AG04450 (cell line): ENCODE measurements at regions not wholly inside any gene's neighbourhood (a gene's known extent, or its start where the extent isn't known, plus 50 kb on each side); places are given as distances from the start of the nearest gene placed in this dataset.

ENCODE experiments used
- CTCF ChIA-PET: fragments of 300-600, 350-600 bp; formaldehyde crosslinking; extraction: SDS; loops from one replicate; lab custom pipeline; 2022; ENCODE audit warnings: antibody characterized with exemption, inconsistent platforms; lab: Charles Lee
- POLR2A ChIA-PET: fragments of 350-600 bp; formaldehyde crosslinking; extraction: SDS; loops from one replicate; lab custom pipeline; 2021; ENCODE audit warnings: antibody characterized with exemption, inconsistent platforms; lab: Yijun Ruan, JAX
- DNase-seq: peaks from one replicate; pipeline ENCODE4 v3.0.0-alpha.2; 2011; ENCODE audit warnings: low read depth, low spot score
- H3K27ac ChIP-seq: one replicate; pipeline ENCODE4 v1.5.1; 2012; ENCODE audit warnings: low read depth, low read length, control low read depth
- H3K27me3 ChIP-seq: one replicate; pipeline ENCODE4 v1.6.0; 2012; ENCODE audit warnings: low read length; ENCODE audit not compliant: control insufficient read depth, insufficient read depth
- H3K4me3 ChIP-seq: 2 replicates; pipeline ENCODE4 v1.5.1; 2011; ENCODE audit warnings: mild to moderate bottlenecking, low read depth, low read length, control low read depth
- H3K9me3 ChIP-seq: 2 replicates; pipeline ENCODE4 v1.5.1; 2012; ENCODE audit warnings: low read length; ENCODE audit not compliant: control insufficient read depth, insufficient read depth
- TF ChIP-seq, protein P1 (sequence below): IDR thresholded peaks from 2 replicates; pipeline ENCODE4 v1.5.1; 2011; ENCODE audit warnings: low read depth, low read length, control low read depth, inconsistent platforms

DNA sequence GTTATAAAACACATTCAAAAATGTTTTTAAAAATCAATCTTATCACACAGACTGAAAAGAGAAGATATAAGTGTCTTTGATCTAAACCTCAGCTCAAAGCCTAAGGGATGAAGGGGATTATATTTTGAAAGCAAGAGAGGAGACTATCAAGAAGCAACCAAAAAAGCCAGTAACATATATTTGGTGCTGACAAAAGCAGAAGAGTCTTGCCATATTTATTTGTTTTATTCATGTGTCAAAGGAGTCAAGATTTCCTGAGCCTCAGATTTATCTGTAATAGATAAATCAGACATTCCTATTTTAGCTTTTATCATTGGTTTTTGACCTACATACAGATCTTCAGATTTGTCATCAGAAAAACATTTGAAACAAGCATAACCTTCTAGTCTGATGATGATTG, 798.6 kb upstream of the PCDH9 start:
- Histone ChIP-seq H3K27me3 (no peaks in the 10 kb centered on the region), H3K27ac (no peak overlapping the region), H3K4me3 (no peak overlapping the region), H3K9me3 (peaks cover 4% of the 10 kb centered on the region; the same call in 1 of the 2 replicates)
- TF ChIP-seq, protein P1, sequence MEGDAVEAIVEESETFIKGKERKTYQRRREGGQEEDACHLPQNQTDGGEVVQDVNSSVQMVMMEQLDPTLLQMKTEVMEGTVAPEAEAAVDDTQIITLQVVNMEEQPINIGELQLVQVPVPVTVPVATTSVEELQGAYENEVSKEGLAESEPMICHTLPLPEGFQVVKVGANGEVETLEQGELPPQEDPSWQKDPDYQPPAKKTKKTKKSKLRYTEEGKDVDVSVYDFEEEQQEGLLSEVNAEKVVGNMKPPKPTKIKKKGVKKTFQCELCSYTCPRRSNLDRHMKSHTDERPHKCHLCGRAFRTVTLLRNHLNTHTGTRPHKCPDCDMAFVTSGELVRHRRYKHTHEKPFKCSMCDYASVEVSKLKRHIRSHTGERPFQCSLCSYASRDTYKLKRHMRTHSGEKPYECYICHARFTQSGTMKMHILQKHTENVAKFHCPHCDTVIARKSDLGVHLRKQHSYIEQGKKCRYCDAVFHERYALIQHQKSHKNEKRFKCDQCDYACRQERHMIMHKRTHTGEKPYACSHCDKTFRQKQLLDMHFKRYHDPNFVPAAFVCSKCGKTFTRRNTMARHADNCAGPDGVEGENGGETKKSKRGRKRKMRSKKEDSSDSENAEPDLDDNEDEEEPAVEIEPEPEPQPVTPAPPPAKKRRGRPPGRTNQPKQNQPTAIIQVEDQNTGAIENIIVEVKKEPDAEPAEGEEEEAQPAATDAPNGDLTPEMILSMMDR: no peak
- CTCF ChIA-PET: no interaction called here
- DNase-seq: no peak
- POLR2A ChIA-PET: no interaction called here

- Histone ChIP-seq H3K4me3 (no peak overlapping the region), H3K27ac (no peak overlapping the region), H3K9me3 (peaks cover 4% of the 10 kb centered on the region; the same call in 1 of the 2 replicates), H3K27me3 (no peaks in the 10 kb centered on the region)
- no peak for DNase-seq
- ChIA-PET POLR2A (no interaction called here), CTCF (no interaction called here)
- TF ChIP-seq, protein P1: no peak
These were observed 797.2 kb upstream of the PCDH9 start for GRCh38 chr13:68027306-68027705.

GRCh38 chr13:68026077-68026476, 795.9 kb upstream of the PCDH9 start:
- H3K4me3 ChIP-seq: no peak overlapping the region
- no peak overlapping the region for H3K27ac ChIP-seq
- ChIA-PET POLR2A (no interaction called here), CTCF (no interaction called here)
- TF ChIP-seq, protein P1: no peak
- no peak for DNase-seq
- peaks cover 4% of the 10 kb centered on the region; the same call in 1 of the 2 replicates for H3K9me3 ChIP-seq
- no peaks in the 10 kb centered on the region for H3K27me3 ChIP-seq

DNA sequence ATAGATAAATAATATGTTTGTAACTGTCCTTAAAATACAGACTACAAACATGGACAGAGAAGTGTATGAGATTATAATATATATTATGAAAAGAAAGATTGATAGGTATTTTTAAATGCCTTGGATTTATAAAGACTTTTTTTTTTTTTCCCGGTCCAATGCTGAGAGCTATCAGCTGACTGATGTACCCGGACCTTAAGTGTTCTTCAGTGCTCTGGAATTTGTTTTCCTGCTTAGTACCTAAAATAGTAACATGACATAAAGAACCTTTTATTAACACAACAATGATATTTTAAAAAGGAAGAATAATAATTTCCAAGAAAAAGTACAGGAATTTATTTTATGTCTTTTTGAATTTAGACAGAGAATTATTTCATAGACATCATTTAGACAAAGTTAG, 795.5 kb upstream of the PCDH9 start:
- no peak for DNase-seq
- POLR2A ChIA-PET: no interaction called here
- Histone ChIP-seq H3K9me3 (peaks cover 4% of the 10 kb centered on the region; the same call in 1 of the 2 replicates), H3K27ac (no peak overlapping the region), H3K4me3 (no peak overlapping the region), H3K27me3 (no peaks in the 10 kb centered on the region)
- CTCF ChIA-PET: no interaction called here
- TF ChIP-seq, protein P1: no peak

DNA sequence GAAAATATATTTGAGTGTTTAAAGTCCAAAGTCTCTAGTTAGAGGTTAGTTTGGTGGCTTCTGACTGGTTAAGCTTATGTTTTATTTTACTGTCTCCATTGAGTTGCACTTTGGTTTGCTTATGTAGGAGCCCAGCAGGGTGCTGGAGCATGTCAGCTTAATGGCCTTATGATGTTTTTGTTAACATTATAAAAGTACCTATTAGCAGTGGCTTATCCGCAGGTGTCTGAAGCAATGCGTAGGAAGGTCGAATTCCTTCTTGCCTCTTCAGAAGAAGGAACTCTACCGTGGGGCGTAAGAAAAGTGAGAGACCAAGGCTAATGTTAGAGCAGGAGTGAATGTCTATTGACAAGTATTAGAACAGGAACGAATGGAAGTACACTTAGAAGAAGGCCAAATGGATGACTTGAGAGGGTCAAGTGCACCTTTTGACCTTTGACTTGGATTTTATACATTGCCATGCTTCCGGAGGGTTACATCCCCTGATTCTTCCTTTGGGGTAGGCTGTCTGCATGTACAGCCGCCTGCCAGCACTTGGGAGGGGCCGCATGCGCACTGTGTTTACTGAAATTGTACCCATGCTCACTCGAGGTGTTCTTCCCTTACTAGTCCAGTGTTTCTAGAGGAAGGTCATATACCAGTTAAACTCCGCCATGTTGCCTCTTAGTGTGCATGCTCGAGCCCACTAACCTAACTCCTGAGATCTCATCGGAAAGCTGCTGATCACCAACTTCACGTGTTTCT, 793.9 kb upstream of the PCDH9 start:
- ChIA-PET POLR2A (no interaction called here), CTCF (no interaction called here)
- no peak for DNase-seq
- Histone ChIP-seq H3K9me3 (peaks cover 4% of the 10 kb centered on the region; the same call in 1 of the 2 replicates), H3K4me3 (no peak overlapping the region), H3K27me3 (no peaks in the 10 kb centered on the region), H3K27ac (no peak overlapping the region)
- TF ChIP-seq, protein P1: no peak
